Panc1 (cell line): ENCODE measurements at regions not wholly inside any gene's neighbourhood (a gene's known extent, or its start where the extent isn't known, plus 50 kb on each side); places are given as distances from the start of the nearest gene placed in this dataset.

Experiments used
- ATAC-seq: fragments of 200-7000 bp; cut with Tn5 transposase; 2 replicates; pipeline ENCODE4 v1.9.1; 2020; ENCODE audit warnings: mild to moderate bottlenecking, moderate library complexity
- BruUV-seq: library from RNA; stranded (reverse); fragments of 400-500 nt; replicated peaks from 2 replicates; lab custom pipeline; 2021; lab: Mats Ljungman, UMichigan
- CTCF ChIA-PET: fragments of 300-600 bp; sonication (Branson Sonifier 250); formaldehyde crosslinking; loops from one replicate; lab custom pipeline; 2022; ENCODE audit warnings: antibody characterized with exemption; lab: Charles Lee
- POLR2A ChIA-PET: fragments of 300-600 bp; sonication (Branson Sonifier 250); formaldehyde crosslinking; loops from one replicate; lab custom pipeline; 2022; ENCODE audit warnings: antibody characterized with exemption; lab: Charles Lee
- DNase-seq: peaks from one replicate; pipeline ENCODE4 v3.0.0-alpha.2; 2010; ENCODE audit warnings: low read depth, low spot score
- H3K27ac ChIP-seq: 2 replicates; pipeline ENCODE4 v1.5.1; 2011; ENCODE audit warnings: mild to moderate bottlenecking, low read length, inconsistent platforms
- H3K27me3 ChIP-seq: fragments of 200-500 bp; sonication (Bioruptor generic); 2 replicates; pipeline ENCODE4 v1.6.0; 2014; ENCODE audit warnings: low read length, inconsistent platforms; ENCODE audit not compliant: control insufficient read depth, insufficient read depth
- H3K36me3 ChIP-seq: fragments of 200-500 bp; sonication (Bioruptor generic); 2 replicates; pipeline ENCODE4 v1.5.1; 2014; ENCODE audit warnings: inconsistent platforms, mild to moderate bottlenecking, low read length, moderate library complexity; ENCODE audit not compliant: control insufficient read depth, insufficient read depth
- H3K4me1 ChIP-seq: 2 replicates; pipeline ENCODE4 v1.5.1; 2011; ENCODE audit warnings: inconsistent platforms, mild to moderate bottlenecking, low read length, moderate library complexity; ENCODE audit not compliant: control insufficient read depth, insufficient read depth
- H3K4me3 ChIP-seq, 2 experiments: 2 replicates each; pipeline ENCODE4 v1.5.1; 2011 to 2012; ENCODE audit warnings: low read depth in 2 of 2, low read length in 2 of 2, mild to moderate bottlenecking in 2 of 2, inconsistent platforms in 1 of 2, moderate library complexity in 1 of 2
- H3K9me3 ChIP-seq: fragments of 200-500 bp; sonication (Bioruptor generic); 2 replicates; pipeline ENCODE4 v1.5.1; 2014; ENCODE audit warnings: low read depth, mild to moderate bottlenecking, inconsistent platforms, low read length, moderate library complexity; ENCODE audit not compliant: control insufficient read depth, insufficient read depth
- CTCF ChIP-seq: fragments of 450-650 bp; IDR thresholded peaks from 2 replicates; pipeline ENCODE4 v1.5.1; 2017; ENCODE audit warnings: mild to moderate bottlenecking
- POLR2AphosphoS5 ChIP-seq: IDR thresholded peaks from 2 replicates; pipeline ENCODE4 v1.6.1; 2012; ENCODE audit warnings: mild to moderate bottlenecking, low read depth, low read length, moderate library complexity
- REST ChIP-seq, 2 experiments: IDR thresholded peaks; 2 replicates each; pipeline ENCODE4 v1.6.1; 2011 to 2012; ENCODE audit warnings: low read depth in 2 of 2, control low read depth in 1 of 2, low read length in 1 of 2, mild to moderate bottlenecking in 1 of 2, moderate library complexity in 1 of 2; ENCODE audit not compliant: insufficient read depth in 1 of 2
- SIN3A ChIP-seq: IDR thresholded peaks from 2 replicates; pipeline ENCODE4 v1.6.1; 2012; ENCODE audit warnings: low read depth, mild to moderate bottlenecking, low read length, moderate library complexity, borderline replicate concordance; ENCODE audit not compliant: insufficient read depth
- TCF7L2 ChIP-seq: IDR thresholded peaks from 2 replicates; pipeline ENCODE4 v1.6.1; 2011; ENCODE audit warnings: mild to moderate bottlenecking, low read depth, low read length, inconsistent platforms
- in situ Hi-C: cut with HindIII; loops from 2 replicates; pipeline ENCODE4 v1.10.0; 2016; ENCODE audit warnings: low sequenced_read_pairs, low pct_unique_long_range_greater_than_20kb
- intact Hi-C: fragments of 100-400 bp; cut with micrococcal nuclease; formaldehyde crosslinking; loops from one replicate; pipeline ENCODE4 v1.10.0; 2022; ENCODE audit not compliant: unreplicated experiment

GRCh38 chr2:234804704-234805103, 147.1 kb upstream of the SH3BP4 start:
- Histone ChIP-seq H3K27ac (no peak overlapping the region), H3K9me3 (no peaks in the 10 kb centered on the region), H3K4me3 (no peak overlapping the region), H3K4me1 (no peaks in the 10 kb centered on the region), H3K36me3 (no peaks in the 10 kb centered on the region), H3K27me3 (no peaks in the 10 kb centered on the region)
- in situ Hi-C loops = no loop called here
- CTCF ChIA-PET = no interaction called here
- DNase-seq (no peak), ATAC-seq (no peak)
- intact Hi-C loops = no loop called here
- BruUV-seq = no TSS peak
- no peak for TF ChIP-seq REST (IDR thresholded peaks at IDR 0.05; ENCODE audit: insufficient read depth in 1 of 2, low read depth in 2 of 2, low read length in 1 of 2)
- TF ChIP-seq POLR2AphosphoS5 = no peak
- no peak for TF ChIP-seq CTCF
- no peak for TF ChIP-seq TCF7L2
- no peak for TF ChIP-seq SIN3A
- POLR2A ChIA-PET = no interaction called here

- POLR2A ChIA-PET = no interaction called here
- Histone ChIP-seq H3K27me3 (no peaks in the 10 kb centered on the region), H3K4me3 (no peak overlapping the region), H3K27ac (no peak overlapping the region), H3K36me3 (no peaks in the 10 kb centered on the region), H3K4me1 (no peaks in the 10 kb centered on the region), H3K9me3 (no peaks in the 10 kb centered on the region)
- CTCF ChIA-PET = interaction anchor here (0.6 to 0.7 kb wide), 2 partner anchors 17 to 945 kb away, joined by 5 read pairs; no protein-coding TSS in a partner anchor
- no TSS peak for BruUV-seq
- DNase-seq = no peak
- ATAC-seq = no peak
- no peak for TF ChIP-seq CTCF
- intact Hi-C loops = no loop called here
- in situ Hi-C loops = no loop called here
Measured at GRCh38 chr2:234802845-234803171, 149.0 kb upstream of the SH3BP4 start.
